Activated T-helper 1 cell treated with Interleukin-2 at 50 U/mL for 16 hours (primary cell): ENCODE measurements at regions not wholly inside any gene's neighbourhood (a gene's known extent, or its start where the extent isn't known, plus 50 kb on each side); places are given as distances from the start of the nearest gene placed in this dataset.

Experiments used
- DNase-seq: peaks from one replicate; pipeline ENCODE4 v3.0.0-alpha.2; 2020; ENCODE audit warnings: low read depth

DNA sequence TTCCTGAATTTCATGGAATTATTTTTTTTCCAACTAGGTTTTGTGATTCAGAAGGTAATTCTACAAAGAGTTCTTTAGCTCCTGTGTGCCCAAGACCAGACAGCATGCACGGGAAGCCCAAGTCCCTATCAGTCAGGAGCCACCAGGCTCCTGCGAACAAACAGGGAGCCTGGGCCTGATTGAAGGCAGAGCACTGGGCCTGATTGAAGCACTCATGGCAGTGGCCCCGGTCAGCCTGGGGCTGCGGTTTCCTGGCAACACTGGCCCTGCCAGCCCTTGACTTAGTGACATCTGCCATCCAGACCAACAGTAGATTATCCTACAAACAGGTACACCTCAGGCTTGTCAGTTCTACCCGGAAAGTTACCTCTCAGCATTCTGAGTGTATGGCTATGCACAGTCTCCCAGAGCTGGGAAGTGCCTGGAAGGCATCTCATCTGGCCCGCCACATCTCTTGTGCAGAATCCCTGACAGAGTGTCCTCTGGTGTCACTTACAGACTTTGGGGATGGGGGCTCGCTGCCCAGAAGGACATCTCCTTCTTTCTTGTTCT lies 133.8 kb downstream of the VEGFA start:
- DNase-seq = no peak

DNA sequence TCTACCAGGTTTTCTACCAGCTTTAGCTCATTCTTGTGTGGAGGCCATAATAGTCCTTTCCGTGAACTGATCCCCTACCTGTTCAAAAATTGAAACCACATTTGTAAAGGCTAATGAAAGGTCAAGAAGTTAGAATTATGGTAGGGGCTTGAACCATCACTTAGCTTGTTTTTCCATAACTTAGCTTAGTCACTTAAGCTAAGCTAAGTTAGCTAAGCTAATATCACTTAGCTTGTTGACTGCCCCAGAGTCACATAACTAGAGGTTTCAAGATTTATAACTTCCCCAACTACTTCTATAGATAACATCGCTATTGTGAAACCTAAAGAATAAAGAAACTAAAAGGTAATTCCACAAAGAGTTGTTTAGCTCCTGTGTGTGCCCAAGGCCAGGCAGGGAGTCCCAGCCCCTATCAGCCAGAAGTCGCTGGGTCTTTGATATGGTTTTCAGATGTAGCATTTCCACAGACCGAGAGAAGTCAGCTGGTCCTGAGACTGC lies 131.8 kb downstream of the VEGFA start:
- DNase-seq = no peak

DNA sequence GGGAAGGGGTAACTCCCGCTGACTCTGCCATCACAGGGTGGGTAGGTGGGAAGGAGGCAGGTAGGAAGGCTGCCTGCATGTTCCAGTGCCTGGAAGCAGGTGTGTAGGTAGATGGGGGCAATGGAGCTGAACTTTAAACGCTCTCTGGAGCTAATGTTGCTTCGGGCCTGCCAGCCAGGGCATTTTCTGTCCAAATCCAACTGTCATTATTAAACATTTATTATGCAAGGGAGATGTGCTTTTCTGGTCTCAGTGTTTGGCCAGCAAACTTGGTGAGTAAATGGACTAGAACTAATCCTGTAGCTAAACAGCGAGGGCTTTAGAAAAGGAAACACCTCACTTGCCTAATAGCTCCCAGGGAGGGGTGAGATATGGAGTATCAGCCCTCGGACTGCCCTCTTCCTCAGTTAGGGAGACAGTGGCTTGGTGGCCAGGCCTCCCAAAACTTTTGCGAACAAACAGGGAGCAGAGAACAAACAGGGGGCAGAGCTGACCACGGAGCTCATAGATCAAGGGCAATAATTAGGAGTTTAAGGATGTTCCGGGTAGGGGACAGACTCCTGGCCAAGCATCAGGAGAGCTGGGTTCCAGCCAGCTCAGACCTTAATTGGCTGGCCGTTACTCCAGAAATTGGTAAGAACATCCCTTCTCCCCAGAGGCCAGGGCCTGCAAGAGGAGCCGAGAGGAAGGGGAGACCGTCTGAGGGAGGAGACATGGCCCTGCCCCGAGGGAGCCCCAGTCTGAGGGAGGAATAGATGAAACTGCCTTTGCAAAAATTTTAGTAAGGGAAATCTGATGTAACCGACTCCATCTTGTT lies 131.1 kb downstream of the VEGFA start:
- DNase-seq = no peak

DNA sequence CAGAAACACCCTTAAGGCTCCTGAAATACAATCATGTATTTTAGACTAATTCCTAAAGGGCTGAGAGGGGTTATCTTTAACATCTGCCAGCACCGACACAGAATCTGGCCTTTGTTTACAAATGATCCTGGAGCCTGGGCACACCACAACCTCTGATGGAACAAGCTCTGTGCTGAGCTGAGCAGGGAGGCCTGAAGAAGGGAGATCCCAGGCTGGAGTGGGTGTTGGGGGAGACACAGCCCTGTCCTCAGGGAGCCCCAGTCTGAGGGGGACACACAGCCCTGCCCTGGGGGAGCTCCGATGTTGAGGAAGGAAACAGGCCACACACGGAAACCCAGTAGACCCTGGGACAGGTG lies 130.5 kb downstream of the VEGFA start:
- DNase-seq = no peak

DNA sequence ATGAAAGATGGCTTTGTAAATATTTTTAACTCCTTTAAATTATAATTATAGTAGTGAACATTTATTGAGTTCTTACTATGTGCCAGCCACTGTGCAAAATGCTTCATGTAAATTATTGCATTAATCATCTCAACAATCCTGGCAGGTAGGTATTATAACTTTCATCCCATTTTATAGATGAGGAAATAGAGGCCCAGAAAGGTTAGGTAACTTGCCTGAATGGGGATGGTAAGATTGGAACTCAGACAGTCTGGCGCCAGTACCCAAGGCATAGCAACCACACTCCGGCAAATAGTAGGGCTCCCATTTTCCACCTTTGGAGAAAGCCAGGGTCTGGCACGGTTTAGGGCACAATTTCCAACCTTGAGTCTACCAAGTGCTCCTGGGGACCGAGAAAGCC lies 129.8 kb downstream of the VEGFA start:
- DNase-seq = no peak

DNA sequence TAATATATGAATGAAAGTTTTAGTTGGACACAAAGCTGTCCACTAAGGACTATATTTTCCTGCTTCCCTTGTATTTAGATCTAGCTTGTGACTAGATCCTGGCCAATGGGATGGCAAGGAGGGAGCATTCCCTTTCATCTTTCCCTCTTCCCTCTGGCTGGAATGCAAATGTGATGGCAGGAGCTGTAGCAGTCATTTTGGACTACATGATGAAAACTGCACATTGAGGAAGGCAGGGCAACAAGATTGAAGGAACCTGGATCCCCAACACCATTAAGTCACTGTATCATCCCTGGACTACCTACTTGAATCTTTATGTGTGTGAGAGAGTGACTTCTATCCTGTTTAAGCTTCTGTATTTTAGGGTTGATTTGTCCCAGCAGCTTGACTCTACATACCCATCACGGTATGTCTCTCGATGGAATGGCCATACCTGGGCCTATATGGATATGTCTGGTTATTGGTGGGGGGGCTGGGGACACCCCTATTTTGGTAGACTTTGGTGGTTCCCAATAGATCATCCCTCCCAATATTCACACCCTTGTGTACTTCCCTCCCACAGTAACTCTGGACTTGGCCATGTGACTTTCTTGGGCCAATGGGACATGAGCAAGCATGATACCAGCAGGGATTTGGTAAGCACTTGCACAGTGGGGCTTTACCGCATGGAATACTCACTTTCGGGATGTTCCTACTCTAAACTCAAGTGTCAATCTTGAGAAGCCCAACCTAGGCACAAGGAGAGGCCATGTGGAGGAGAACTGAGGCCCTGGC lies 128.5 kb downstream of the VEGFA start:
- no peak for DNase-seq

DNA sequence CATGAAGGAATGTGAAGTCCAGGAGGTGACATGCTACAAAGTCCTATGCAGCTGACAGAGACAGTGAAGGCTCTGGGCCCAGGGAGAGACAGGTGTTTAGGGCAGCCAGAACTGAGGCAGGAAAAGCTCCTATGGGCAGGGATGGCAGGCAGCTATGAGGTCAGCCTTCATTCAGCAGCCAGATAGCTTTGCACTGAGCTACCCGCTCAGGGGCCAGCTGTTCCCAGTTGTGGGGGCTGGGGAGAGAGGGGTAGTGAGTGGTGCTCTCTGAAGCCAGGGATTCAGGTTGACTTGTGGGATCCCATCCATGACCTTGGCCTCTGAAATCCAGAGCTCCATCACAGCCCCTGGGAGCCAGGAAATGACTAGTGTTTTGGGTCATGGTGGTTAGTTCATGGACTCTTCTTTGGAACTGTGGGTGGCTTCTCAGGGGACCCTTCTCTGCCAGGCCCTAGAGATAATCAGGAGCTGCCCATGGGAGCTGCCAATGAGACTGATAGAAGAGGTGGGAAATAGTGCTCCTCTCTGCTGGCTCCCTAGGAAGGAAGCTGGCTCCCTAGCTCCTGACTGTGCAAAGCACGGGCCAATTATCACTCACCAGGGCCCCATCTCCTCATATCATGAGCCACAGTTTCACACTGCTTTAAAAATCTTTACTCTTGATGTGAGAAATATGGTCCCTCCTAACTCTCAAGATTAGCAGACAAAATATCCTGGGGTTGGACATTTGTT lies 127.7 kb downstream of the VEGFA start:
- no peak for DNase-seq

DNA sequence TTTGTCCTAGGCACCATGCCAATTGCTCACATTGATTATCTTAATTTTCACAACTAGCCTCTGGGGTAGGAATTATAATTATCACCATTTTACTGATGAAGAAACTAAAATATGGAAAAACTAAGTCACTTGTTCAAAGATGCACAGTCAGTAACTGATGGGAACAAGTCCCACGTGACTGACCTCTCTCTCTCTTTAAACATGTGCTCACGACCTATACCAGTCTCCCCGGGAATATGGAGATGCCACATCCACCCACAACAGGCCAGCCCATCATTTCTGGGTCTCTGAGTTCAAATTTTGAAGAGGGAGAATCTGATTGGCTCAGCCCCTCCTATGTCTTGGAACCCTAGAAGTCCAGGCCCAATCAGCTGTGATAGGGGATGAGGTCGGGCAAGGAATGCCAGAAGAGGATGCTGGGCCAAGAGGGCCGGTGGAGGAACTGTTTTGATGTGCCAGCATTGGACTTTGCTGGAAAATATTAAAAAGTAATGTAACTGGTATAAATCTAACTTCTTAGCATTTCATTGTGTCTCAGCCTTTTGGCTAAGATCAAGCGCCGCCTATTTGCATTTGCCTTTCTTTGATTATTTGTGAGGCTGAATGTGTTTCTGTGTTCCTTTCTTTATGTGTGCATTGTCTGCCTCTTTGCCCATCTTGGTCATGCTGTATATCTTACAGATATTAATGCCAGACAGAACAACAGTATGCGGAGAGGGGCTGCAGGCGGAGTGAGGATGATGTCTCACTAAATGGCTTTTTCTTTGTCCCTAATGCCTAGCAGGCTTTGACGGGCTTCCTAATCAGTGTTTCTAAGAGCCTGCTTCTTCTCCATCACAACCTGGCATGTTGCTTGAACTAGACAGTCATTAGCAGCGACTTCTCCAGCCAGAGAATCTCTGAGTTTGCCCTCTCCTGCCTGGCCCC lies 126.6 kb downstream of the VEGFA start:
- no peak for DNase-seq

DNA sequence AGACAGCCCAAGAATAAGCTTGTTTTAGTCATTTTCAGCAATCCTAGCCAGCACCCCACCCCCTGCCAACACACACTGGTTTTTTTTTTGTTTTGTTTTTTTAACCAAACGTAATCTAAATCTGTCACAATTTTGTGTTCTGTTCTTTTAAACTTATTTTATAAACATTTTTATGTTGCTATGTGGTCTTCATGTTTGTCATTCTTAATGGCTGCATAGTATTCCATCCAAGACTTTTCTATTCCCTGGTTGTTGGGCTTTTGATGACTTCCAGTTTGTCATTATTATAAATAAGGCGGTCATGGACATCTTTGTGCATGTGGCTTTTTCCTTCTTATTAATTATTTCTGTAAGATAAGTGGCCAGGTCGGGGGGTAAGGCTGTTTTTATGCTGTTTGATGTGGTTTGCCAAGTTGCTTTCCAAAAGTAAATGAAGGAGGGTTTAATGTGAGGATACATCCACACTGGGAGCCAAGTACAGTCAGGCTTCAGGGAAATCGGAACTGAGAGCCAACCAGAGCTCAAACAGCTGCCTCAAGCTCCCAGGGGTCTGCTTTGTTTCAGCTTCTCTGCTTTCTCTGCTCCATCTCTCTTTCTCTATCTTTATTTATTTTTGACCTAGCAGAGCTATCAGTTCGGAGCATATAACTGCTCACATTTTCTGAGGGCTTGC lies 125.8 kb downstream of the VEGFA start:
- no peak for DNase-seq

DNA sequence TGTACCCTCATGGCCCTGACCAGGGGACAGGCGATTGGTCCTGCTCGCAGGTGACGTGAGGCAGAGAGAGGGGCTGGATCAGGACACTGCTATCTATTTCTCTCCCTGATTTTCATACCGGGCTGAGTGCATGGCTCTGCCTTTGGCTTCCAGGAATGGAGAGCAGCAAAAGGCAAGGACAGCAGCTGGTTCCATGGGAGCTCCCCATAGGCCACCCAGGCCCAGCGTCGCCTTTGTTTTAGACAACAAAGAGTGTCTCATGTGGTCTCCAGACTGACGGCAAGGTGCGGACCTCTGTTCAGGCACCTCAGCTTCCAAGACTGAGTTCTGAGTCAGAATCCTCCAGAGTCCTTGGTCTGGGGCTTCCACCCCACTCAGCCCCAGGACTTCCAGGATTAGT lies 123.1 kb downstream of the VEGFA start:
- DNase-seq = no peak

DNA sequence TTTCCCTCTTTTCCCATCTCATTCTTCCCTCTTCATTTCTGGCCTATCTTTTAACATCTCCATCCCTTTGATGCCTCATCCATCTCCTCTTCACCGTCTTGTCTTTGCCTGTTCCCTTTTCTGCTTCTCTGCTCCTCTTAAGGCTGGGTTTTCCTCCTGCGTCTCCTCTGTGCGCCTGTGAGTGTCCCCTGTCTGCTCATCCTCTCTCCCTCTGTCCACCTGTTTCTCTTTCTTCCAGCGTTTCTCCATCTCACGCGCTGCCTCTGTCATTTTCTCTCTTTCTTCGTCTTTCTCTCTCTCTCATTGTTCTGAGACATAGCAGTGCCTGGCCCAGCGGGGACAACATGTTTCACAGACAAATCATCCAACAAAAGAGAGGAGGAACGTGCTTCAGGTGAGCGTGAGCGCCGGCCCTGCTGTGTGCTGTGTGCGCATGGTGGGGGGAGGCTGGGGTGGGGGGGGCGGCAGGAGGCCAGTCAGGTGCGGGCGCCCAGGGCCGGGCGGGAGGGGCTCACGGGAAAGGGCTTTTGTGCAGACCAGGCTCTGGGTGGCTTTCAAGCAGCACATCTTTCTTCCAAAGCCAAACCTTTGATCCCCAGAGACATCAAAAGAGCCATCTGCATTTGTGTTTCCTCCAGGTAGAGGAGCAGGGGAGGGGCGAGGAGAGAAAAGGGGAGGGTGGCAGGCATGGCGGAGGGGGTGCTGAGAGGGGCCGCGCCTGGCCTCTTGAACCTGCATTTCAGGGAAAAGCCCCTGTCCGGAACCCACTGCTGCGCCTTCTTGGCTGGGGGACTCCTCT lies 121.3 kb downstream of the VEGFA start:
- no peak for DNase-seq

DNA sequence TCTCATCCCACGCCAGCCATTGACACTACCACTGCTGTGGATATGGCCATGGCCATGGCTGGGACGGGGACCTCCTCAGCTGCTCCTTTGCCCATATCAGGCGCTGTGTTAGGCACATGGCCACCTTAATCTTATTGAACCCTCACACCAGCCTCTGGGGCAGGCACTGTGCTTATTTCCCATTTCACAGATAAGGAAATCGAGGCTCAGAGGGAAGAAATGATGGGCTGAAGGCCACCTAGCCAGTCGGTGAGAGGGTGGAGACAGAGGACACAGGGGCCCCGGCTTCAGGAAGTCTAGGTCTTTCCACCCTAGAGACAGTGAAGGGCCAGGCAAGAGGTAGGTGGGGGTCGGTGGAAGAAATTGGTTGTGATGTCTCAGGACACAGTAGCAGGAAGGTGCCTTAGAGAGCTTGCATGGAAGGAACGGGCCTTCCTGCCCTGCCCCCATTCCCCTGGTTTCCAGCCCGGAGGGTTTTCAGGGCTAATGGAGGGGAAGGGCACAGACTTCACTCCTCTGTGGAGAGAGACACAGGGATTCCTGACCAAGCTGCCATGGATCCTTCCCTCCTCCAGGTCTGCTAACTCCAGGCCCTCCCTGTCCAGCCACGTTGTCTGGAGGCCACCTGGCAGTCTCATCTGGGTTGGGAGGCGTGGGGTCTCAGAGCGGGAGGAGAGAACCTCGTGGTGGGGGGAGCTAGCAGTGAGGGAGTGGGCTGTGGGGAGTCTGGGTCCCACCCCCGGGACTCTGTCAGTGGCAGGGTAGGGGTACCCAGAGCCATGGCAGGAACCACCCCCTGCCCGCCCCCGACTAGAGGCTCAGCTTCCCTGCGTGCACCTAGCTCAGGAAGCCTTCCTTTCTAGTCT lies 120.4 kb downstream of the VEGFA start:
- DNase-seq = no peak

DNA sequence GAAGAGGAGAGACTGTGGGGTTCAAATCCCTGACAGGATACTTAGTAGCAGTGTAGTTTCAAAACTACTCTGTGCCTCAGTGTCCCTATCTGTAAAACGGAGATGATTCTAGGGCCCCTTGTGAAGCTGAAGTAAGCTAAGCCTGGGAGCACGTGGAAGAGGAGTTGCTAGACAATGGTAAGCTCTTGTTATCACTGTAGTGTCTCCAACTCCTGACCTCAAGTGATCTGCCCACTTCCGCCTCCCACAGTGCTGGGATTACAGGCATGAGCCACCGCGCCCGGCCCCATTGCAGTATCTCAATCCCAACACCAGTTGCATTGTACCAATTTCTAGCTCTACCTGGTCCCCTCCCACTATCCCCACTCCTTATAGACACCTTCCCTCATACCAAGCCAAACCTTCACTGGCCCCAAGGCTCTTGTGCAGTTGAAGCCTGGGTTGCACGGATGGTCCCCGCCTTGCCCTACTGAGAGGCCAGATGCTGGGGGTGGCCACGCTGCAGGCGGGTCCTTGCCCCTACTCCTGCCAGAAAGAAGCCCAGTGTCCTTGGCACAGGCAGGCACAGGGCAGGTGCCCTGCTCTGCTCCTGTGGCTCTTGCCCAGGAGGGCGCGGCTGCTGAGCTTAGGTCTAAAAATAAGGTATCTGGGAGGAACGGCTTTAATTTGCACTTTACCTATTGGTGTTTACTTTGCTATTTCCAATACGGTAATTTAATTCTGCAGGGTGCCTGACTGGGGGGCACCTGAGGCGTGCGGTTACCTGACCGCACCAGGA lies 118.1 kb downstream of the VEGFA start:
- no peak for DNase-seq

DNA sequence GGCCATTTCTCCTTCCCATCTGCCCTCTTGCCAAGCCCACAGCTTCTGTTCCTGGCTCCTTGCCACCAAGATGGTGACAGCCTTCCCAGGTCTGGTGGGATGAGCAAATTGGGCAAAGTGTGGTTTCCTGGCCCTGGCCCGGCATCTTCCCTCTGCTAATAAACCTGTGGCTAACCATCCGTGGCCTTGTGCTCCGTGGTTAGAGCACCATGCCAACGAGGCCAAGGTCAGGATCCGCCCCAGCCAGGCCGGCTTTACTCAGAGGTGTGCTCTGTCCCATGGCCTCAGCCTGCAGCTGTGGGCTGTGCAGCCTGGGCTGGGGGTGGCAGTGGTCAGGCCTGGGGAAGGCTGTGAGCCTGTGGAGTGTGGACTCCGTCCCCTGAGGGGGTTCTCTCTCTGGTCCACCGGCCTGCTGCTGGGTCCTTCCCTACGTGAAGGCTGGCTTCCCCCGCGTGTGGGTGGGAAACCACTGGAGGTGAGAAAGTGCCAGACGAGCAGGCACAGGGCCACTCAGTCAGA lies 117.4 kb downstream of the VEGFA start:
- DNase-seq = no peak

DNA sequence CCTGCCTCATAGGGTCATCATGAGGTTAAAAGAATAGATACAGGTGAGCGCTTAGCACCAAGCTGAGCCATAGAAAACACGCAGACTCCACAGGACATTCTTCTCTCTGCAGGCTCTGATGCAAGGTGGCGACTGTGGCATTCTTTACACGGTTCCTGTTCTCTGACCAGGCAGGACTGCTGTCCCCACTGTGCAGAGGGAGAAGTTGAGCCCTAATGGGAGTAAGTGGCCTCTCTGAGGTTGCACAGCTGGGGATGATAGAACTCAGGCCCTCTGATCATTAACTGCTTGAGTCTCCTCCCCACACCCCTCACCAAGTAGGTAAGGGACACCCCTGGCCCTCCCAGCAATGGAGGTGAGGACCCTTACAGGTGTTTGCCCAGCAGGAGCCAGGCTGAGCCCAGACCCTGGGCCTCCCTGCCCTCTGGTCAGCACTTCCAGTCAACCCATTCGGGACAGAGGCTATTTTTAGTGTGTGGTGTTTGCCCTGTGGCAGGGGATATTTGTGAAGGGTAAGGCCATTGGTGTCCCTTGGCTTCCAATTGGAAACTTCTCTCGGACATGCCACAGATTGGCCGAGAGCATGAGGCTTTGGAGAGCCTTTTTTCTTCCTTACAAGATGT lies 116.8 kb downstream of the VEGFA start:
- no peak for DNase-seq

DNA sequence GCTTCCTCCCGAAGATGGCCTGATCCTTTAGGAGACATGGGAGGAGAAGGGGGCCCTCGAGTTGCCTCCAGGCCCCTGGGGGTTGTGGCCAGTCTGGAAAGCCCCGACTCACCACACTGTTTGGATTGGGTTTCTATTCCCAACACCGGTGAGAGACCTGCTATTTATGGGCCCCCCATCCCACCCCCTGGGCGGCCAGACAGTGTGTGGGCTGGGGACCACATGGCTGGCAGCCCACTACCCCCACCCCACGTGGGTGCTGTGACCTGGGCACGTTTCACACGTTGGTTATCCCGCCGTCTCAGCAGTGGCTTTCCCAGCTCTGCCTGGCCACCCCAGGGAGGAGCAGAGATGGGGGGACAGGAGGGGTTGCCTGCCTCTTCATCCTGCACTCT lies 116.1 kb downstream of the VEGFA start:
- no peak for DNase-seq

DNA sequence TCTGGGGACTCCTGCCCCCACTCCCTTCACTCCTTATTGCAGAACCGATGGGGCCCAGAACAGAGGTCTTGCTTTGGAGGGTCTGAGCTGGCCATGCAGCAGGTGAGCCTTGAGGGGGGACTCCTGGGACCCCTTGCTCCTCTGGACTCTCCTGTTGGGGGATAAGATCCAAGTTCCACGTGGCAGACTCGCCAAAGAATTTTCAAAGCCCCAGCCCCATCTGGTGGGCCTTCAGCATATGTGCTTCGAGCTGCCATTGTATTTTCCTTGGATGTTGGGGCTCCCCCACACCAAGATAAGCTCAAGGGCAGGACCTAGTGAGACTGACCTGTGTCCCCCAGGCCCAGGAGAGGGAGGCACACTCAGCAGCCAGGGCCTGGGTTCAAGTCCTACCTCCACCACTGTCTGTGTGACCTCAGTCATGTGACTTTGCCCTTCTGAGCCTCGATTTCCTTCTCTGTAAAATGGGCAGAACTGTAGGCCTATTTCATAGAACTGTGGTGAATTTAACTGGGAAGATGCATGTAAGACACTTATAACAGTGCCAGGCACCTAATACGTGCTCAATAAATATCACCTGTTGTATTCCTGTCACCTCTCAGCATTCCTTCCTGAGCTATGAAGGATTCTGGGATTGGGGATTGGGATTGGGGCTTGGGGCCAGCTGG lies 115.5 kb downstream of the VEGFA start:
- DNase-seq = no peak
